MM.1S (cell line): ENCODE measurements at regions not wholly inside any gene's neighbourhood (a gene's known extent, or its start where the extent isn't known, plus 50 kb on each side); places are given as distances from the start of the nearest gene placed in this dataset.

ENCODE experiments used
- CTCF ChIP-seq: fragments of 300-600 bp; sonication (generic); IDR thresholded peaks from 2 replicates; pipeline ENCODE4 v1.5.1; 2016; ENCODE audit warnings: antibody characterized with exemption, low read length, mixed read lengths
- EZH2phosphoT487 ChIP-seq: fragments of 300-600 bp; sonication (generic); IDR thresholded peaks from 2 replicates; pipeline ENCODE4 v1.6.1; 2018; ENCODE audit warnings: antibody characterized with exemption, low read length

- TF ChIP-seq CTCF (no peak), EZH2phosphoT487 (no peak)
Observed at GRCh38 chr4:175499735-175500352, 312.2 kb downstream of the GPM6A start.
